H1 (cell line): ENCODE measurements at regions not wholly inside any gene's neighbourhood (a gene's known extent, or its start where the extent isn't known, plus 50 kb on each side); places are given as distances from the start of the nearest gene placed in this dataset.

Experiments
- ASH2L ChIP-seq: fragments of 200-600, 300-600 bp; sonication (generic); IDR thresholded peaks from one replicate; pipeline ENCODE4 v1.7.1; 2017; ENCODE audit warnings: low read length
- ATF3 ChIP-seq: IDR thresholded peaks from 2 replicates; pipeline ENCODE4 v1.6.1; 2011; ENCODE audit warnings: low read depth, mild to moderate bottlenecking, low read length; ENCODE audit not compliant: insufficient read depth
- BCL11A ChIP-seq, 2 experiments: IDR thresholded peaks; one replicate each; pipeline ENCODE4 v1.6.1; 2011; ENCODE audit warnings: low read depth in 2 of 2, low read length in 2 of 2, mild to moderate bottlenecking in 2 of 2
- CEBPB ChIP-seq: IDR thresholded peaks from 2 replicates; pipeline ENCODE4 v1.6.1; 2012; ENCODE audit warnings: low read depth, low read length
- CHD1 ChIP-seq: IDR thresholded peaks from 2 replicates; pipeline ENCODE4 v1.6.1; 2012; ENCODE audit warnings: low read depth, low read length, improper control_type of control experiment
- HDAC2 ChIP-seq, 2 experiments: fragments of 300-600 bp in 1 of 2; sonication (generic) in 1 of 2; IDR thresholded peaks; 2 replicates each; pipeline ENCODE4 v1.6.1; 2011 to 2012; ENCODE audit warnings: low read depth in 2 of 2, low read length in 2 of 2, mild to moderate bottlenecking in 2 of 2, moderate library complexity in 2 of 2, borderline replicate concordance in 1 of 2, inconsistent platforms in 1 of 2
- HDAC6 ChIP-seq: IDR thresholded peaks from one replicate; pipeline ENCODE4 v1.7.1; 2012; ENCODE audit warnings: low read depth, mild to moderate bottlenecking, inconsistent platforms, low read length, moderate library complexity
- JUND ChIP-seq: IDR thresholded peaks from 2 replicates; pipeline ENCODE4 v1.6.1; 2011; ENCODE audit warnings: mild to moderate bottlenecking, improper control_type of control experiment, low read length
- POLR2AphosphoS5 ChIP-seq: IDR thresholded peaks from 2 replicates; pipeline ENCODE4 v1.6.1; 2011; ENCODE audit warnings: low read depth, low read length
- RNF2 ChIP-seq: fragments of 200-900, 300-1000 bp; sonication (generic); IDR thresholded peaks from 2 replicates; pipeline ENCODE4 v1.7.1; 2016; ENCODE audit warnings: borderline replicate concordance, low read depth, mild to moderate bottlenecking, antibody characterized with exemption, low read length; ENCODE audit not compliant: poor library complexity, severe bottlenecking; ENCODE audit errors: missing control alignments
- SIN3A ChIP-seq, 2 experiments: IDR thresholded peaks in 1 of 2; conservative IDR thresholded peaks in 1 of 2; 2 replicates each; pipeline ENCODE4 v1.6.1; 2011 to 2012; ENCODE audit warnings: low read length in 2 of 2, improper control_type of control experiment in 1 of 2, low read depth in 1 of 2, mild to moderate bottlenecking in 1 of 2
- SIX5 ChIP-seq: IDR thresholded peaks from 2 replicates; pipeline ENCODE4 v1.6.1; 2011; ENCODE audit warnings: mild to moderate bottlenecking, low read depth, low read length
- SP1 ChIP-seq: IDR thresholded peaks from 2 replicates; pipeline ENCODE4 v1.6.1; 2011; ENCODE audit warnings: low read depth, low read length
- SRF ChIP-seq: IDR thresholded peaks from 2 replicates; pipeline ENCODE4 v1.6.1; 2011; ENCODE audit warnings: mild to moderate bottlenecking, low read depth, low read length, moderate library complexity
- TCF12 ChIP-seq: IDR thresholded peaks from 2 replicates; pipeline ENCODE4 v1.6.1; 2011; ENCODE audit warnings: low read depth, mild to moderate bottlenecking, low read length
- YY1 ChIP-seq: IDR thresholded peaks from 2 replicates; pipeline ENCODE4 v1.6.1; 2011; ENCODE audit warnings: low read depth, mild to moderate bottlenecking, low read length
- TF ChIP-seq, protein P1 (sequence below): IDR thresholded peaks from 2 replicates; pipeline ENCODE4 v1.6.1; 2012; ENCODE audit warnings: inconsistent platforms
- TF ChIP-seq, protein P2 (sequence below): IDR thresholded peaks from 2 replicates; pipeline ENCODE4 v1.6.1; 2012; ENCODE audit warnings: low read length, inconsistent platforms
- TF ChIP-seq, protein P3 (sequence below): IDR thresholded peaks from 2 replicates; pipeline ENCODE4 v1.6.1; 2012; ENCODE audit warnings: inconsistent platforms

GRCh38 chr21:32174819-32175218 is 104.0 kb downstream of the MIS18A start (continued):
- TF ChIP-seq HDAC2 (IDR thresholded peaks at IDR 0.05; ENCODE audit: borderline replicate concordance in 1 of 2, low read depth in 2 of 2, low read length in 2 of 2) (no peak), CEBPB (no peak), BCL11A (IDR thresholded peaks at IDR 0.05; ENCODE audit: low read depth in 2 of 2, low read length in 2 of 2) (no peak), POLR2AphosphoS5 (no peak), TCF12 (no peak), RNF2 (no peak), SP1 (no peak), JUND (no peak), SRF (no peak), CHD1 (no peak), SIN3A (conservative IDR thresholded peaks at IDR 0.05 in 1 of 2, IDR thresholded peaks at IDR 0.05 in 1 of 2; ENCODE audit: low read depth in 1 of 2, low read length in 2 of 2) (no peak), HDAC6 (no peak), SIX5 (no peak), YY1 (no peak), ASH2L (no peak), ATF3 (no peak)
- TF ChIP-seq, protein P1, sequence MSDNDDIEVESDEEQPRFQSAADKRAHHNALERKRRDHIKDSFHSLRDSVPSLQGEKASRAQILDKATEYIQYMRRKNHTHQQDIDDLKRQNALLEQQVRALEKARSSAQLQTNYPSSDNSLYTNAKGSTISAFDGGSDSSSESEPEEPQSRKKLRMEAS: no peak
- TF ChIP-seq, protein P2, sequence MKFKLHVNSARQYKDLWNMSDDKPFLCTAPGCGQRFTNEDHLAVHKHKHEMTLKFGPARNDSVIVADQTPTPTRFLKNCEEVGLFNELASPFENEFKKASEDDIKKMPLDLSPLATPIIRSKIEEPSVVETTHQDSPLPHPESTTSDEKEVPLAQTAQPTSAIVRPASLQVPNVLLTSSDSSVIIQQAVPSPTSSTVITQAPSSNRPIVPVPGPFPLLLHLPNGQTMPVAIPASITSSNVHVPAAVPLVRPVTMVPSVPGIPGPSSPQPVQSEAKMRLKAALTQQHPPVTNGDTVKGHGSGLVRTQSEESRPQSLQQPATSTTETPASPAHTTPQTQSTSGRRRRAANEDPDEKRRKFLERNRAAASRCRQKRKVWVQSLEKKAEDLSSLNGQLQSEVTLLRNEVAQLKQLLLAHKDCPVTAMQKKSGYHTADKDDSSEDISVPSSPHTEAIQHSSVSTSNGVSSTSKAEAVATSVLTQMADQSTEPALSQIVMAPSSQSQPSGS: no peak
- TF ChIP-seq, protein P3, sequence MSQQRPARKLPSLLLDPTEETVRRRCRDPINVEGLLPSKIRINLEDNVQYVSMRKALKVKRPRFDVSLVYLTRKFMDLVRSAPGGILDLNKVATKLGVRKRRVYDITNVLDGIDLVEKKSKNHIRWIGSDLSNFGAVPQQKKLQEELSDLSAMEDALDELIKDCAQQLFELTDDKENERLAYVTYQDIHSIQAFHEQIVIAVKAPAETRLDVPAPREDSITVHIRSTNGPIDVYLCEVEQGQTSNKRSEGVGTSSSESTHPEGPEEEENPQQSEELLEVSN: no peak
